GOT3 (cell line): ENCODE measurements at regions not wholly inside any gene's neighbourhood (a gene's known extent, or its start where the extent isn't known, plus 50 kb on each side); places are given as distances from the start of the nearest gene placed in this dataset.
"Not testable (repeated sequence)": the region's sequence is repeated elsewhere in the genome, so short reads cannot be mapped to it uniquely, and the experiment has no call there.

Source experiments
- DNase-seq: peaks from one replicate; lab custom pipeline; 2025; ENCODE audit warnings: mixed read lengths; lab: John Stamatoyannopoulos, UW

- DNase-seq = not testable (repeated sequence)
Measured at GRCh38 chr4:181130317-181130716, 1112.9 kb upstream of the TENM3 start.

- DNase-seq = no peak
Measured at GRCh38 chr4:181137351-181137750, 1105.9 kb upstream of the TENM3 start.

- DNase-seq = no peak
Measured at GRCh38 chr4:181138116-181138515, 1105.1 kb upstream of the TENM3 start.

GRCh38 chr4:181140037-181140603 is 1103.1 kb upstream of the TENM3 start:
- no peak for DNase-seq

- DNase-seq = peak; percentile 0
Measured at GRCh38 chr4:181143250-181143854, 1099.8 kb upstream of the TENM3 start.

- no peak for DNase-seq
Measured at GRCh38 chr4:181146051-181146450, 1097.2 kb upstream of the TENM3 start.

GRCh38 chr4:181147416-181147951 is 1095.7 kb upstream of the TENM3 start:
- DNase-seq = no peak

GRCh38 chr4:181148470-181148869 is 1094.7 kb upstream of the TENM3 start:
- DNase-seq = no peak

- DNase-seq = no peak
Measured at GRCh38 chr4:181150191-181150590, 1093.0 kb upstream of the TENM3 start.

GRCh38 chr4:181151856-181152255 is 1091.3 kb upstream of the TENM3 start:
- no peak for DNase-seq

- DNase-seq = no peak
Measured at GRCh38 chr4:181157647-181158046, 1085.6 kb upstream of the TENM3 start.

GRCh38 chr4:181158971-181159370 is 1084.2 kb upstream of the TENM3 start:
- no peak for DNase-seq

- DNase-seq = no peak
Measured at GRCh38 chr4:181161669-181162068, 1081.5 kb upstream of the TENM3 start.

GRCh38 chr4:181162266-181162665 is 1080.9 kb upstream of the TENM3 start:
- no peak for DNase-seq

- no peak for DNase-seq
Measured at GRCh38 chr4:181162676-181163075, 1080.5 kb upstream of the TENM3 start.

- no peak for DNase-seq
Measured at GRCh38 chr4:181166742-181167399, 1076.3 kb upstream of the TENM3 start.

- no peak for DNase-seq
Measured at GRCh38 chr4:181168011-181168805, 1075.0 kb upstream of the TENM3 start.

- DNase-seq = no peak
Measured at GRCh38 chr4:181173046-181173445, 1070.2 kb upstream of the TENM3 start.

GRCh38 chr4:181176306-181176705 is 1066.9 kb upstream of the TENM3 start:
- DNase-seq = no peak

GRCh38 chr4:181181331-181181730 is 1061.9 kb upstream of the TENM3 start:
- DNase-seq = no peak

- no peak for DNase-seq
Measured at GRCh38 chr4:181189751-181190150, 1053.5 kb upstream of the TENM3 start.

- DNase-seq = no peak
Measured at GRCh38 chr4:181193131-181193930, 1049.9 kb upstream of the TENM3 start.
